GM18907 (cell line): ENCODE measurements at regions not wholly inside any gene's neighbourhood (a gene's known extent, or its start where the extent isn't known, plus 50 kb on each side); places are given as distances from the start of the nearest gene placed in this dataset.
"Not testable (repeated sequence)": the region's sequence is repeated elsewhere in the genome, so short reads cannot be mapped to it uniquely, and the experiment has no call there.

Source experiments
- ATAC-seq: cut with Tn5 transposase; IDR thresholded peaks from one replicate; pipeline ENCODE4 v1.9.1; 2021; ENCODE audit warnings: mild to moderate bottlenecking, moderate library complexity; ENCODE audit not compliant: unreplicated experiment

GRCh38 chr4:28436191-28437080 lies 1575.8 kb downstream of the STIM2 start:
- ATAC-seq: no peak

DNA sequence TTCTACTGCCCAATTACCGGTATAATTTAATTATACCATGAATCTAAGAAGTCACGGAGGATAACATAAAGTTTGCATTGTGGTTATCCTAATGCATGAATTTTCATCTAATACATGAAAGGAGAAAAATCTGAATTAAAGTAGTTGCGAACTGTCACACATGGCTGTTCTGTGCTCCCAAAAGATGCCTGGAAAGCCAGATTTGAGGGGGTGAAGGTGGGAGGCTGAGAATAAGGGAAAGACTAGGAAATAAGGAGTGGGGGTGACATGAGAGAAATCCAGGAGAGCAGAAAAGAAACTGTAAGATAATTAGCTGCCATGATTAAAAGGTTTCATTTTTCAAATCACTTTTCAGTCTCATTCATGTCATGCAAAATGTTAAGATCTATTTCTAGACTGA lies 1582.7 kb downstream of the STIM2 start:
- ATAC-seq: no peak

GRCh38 chr4:28443801-28444412 lies 1583.3 kb downstream of the STIM2 start:
- no peak for ATAC-seq

DNA sequence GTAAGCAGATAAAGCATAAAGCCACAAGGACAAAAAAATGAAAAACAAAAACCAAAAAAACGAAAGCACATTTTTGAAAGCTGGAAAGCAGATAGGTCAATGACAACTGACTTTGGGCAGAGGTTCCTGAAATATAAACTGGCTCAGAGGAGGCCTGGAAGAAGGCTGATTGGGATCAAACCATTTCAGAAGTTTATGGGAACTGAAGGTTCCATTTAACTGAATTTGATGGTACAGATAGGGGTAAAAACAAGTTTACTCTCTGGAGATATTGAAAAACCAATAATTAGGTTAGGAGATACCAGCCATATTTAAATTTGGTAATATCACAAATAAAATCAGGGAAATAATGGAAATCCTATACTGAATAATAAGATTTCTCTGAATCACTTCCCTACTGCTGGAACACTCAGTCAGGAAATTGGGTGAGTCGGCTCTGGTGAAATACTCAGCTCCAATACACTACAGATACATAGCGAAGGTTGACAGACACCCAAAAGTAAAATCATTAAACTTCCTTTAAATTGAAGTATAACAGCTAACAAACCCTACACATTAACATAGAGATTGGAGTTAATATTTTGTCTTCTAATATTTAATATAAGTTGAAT lies 1584.3 kb downstream of the STIM2 start:
- no peak for ATAC-seq

DNA sequence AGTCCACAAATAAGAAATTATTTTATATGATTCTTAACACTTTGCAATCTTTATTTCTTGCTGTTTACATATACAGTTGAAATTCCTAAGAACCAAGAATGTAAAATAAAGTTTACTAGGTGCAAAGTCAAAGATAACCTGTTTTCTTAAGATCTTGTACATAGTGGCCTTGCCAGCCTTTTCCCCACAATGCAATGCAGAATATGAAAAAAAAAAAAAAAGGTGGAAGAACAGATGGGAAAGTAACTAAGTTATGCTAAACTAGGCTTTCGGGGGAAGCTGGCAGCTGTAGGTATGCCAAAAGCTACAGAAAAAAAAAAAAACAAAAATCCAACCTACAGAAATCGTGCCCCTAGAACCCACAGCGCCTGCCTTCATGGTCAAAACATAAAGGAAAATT lies 1588.4 kb downstream of the STIM2 start:
- ATAC-seq: no peak

DNA sequence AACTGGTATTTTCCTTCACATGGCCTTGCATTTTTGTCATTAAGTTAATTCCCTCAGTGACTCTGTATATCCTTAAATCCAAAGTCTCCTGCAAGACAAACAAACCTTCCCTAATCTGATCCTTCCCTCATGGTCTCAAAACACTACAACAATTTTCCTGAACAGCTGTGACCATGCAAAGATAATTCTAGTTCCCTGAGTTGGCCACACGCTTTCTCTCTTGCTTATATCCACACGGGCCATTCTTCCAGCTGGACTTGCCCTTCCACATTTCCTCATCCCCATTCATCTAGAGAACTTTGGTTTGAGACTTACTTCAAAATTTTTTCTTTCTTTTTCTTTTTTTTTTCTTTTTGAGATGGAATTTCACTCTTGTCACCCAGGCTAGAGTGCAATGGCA lies 1590.7 kb downstream of the STIM2 start:
- ATAC-seq: no peak

GRCh38 chr4:28462766-28463700 lies 1602.4 kb downstream of the STIM2 start:
- ATAC-seq: no peak

DNA sequence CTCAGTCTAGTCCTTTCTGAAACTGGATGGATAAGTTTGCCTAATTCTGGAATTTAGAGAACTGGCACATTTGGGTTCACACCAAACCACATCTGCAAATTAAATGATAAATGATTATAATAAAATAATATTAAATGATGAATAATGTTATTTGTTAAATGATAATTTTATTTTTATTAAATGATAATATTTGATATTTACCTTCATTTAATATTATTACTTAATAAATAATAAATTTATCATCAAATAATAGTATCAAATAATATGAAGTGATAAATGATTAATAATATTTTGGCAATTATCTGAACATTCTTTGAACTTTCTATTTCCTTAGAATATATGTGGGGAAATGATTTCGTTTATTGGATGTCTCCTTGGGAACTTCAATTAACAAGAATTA lies 1604.2 kb downstream of the STIM2 start:
- no peak for ATAC-seq

GRCh38 chr4:28466886-28467285 lies 1606.2 kb downstream of the STIM2 start:
- not testable (repeated sequence) for ATAC-seq

GRCh38 chr4:28469387-28469786 lies 1608.7 kb downstream of the STIM2 start:
- no peak for ATAC-seq

- no peak for ATAC-seq
Measured at GRCh38 chr4:28469886-28470285, 1609.2 kb downstream of the STIM2 start.

GRCh38 chr4:28475381-28475780 lies 1614.7 kb downstream of the STIM2 start:
- no peak for ATAC-seq

GRCh38 chr4:28479666-28480065 lies 1619.0 kb downstream of the STIM2 start:
- ATAC-seq: no peak

- ATAC-seq: no peak
Measured at GRCh38 chr4:28481565-28481964, 1620.9 kb downstream of the STIM2 start.

GRCh38 chr4:28482580-28483270 lies 1622.1 kb downstream of the STIM2 start:
- ATAC-seq: no peak

DNA sequence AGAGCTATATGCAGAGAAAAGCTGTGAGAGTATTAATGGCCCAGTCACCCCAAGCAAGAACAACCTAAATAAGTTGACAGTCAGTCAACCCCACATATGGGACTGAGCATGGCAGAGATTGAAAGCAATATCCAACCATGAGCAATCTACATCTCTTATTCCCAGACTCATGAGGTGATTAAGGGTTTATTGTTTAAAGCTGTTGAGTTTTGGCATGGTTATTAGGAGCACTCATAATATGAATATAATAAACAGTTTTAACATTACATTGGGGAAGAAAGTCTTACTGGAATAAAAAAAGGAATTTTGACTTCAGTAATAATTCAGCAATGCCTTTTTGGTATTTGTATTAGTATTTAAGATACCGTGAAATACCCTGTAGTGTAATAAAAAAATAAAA lies 1627.4 kb downstream of the STIM2 start:
- ATAC-seq: no peak

DNA sequence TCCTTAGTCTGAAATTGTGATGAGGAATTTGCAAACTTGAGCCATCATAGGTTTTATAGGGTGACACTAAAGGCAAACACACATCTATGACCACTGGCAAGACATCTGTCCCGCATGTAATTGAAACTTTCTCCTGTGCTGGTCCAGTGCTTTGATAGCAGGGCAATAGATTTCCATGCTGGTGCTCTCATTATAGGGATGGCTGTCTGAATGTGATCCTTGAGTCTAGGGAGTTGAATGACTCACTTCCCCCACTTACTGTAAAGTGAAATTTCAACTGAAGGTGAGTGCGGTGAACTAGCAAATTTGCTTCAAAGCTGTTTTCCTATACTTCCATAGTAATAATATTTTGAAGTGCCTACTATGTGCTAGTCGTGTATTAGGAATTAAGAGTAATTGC lies 1630.0 kb downstream of the STIM2 start:
- ATAC-seq: no peak

- no peak for ATAC-seq
Measured at GRCh38 chr4:28505064-28505463, 1644.4 kb downstream of the STIM2 start.

DNA sequence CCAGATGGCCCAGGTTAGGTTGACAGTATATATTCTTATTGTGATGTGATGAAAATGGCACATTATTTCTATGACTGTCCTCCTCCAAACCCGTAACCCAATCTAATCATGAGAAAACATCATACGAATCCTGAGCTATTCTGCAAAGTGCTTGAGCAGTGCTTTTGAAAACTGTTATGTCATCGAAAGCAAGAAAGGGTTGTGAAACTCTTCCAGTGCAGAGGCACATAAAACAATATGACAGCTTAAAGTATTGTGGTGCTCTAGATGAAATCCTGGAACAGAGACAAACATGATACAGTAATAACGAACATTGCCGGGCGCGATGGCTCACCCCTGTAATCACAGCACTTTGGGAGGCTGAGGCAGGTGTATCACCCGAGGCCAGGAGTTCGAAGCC lies 1648.0 kb downstream of the STIM2 start:
- no peak for ATAC-seq

- ATAC-seq: not testable (repeated sequence)
Measured at GRCh38 chr4:28514766-28515165, 1654.1 kb downstream of the STIM2 start.
